Stimulated activated CD8-positive, alpha-beta memory T cell treated with anti-CD3 and anti-CD28 coated beads, Interleukin-15, amount 100 ng/mL, for 4 hours (primary cell): ENCODE measurements at regions not wholly inside any gene's neighbourhood (a gene's known extent, or its start where the extent isn't known, plus 50 kb on each side); places are given as distances from the start of the nearest gene placed in this dataset.
"Not testable (repeated sequence)": the region's sequence is repeated elsewhere in the genome, so short reads cannot be mapped to it uniquely, and the experiment has no call there.

Source experiments
- DNase-seq, 2 donors: peaks; one replicate each; pipeline ENCODE4 v3.0.0-alpha.2; 2020; ENCODE audit warnings: low read depth in 2 of 2

GRCh38 chr21:15203740-15204139, 138.9 kb upstream of the NRIP1 start:
- no peak for DNase-seq

DNA sequence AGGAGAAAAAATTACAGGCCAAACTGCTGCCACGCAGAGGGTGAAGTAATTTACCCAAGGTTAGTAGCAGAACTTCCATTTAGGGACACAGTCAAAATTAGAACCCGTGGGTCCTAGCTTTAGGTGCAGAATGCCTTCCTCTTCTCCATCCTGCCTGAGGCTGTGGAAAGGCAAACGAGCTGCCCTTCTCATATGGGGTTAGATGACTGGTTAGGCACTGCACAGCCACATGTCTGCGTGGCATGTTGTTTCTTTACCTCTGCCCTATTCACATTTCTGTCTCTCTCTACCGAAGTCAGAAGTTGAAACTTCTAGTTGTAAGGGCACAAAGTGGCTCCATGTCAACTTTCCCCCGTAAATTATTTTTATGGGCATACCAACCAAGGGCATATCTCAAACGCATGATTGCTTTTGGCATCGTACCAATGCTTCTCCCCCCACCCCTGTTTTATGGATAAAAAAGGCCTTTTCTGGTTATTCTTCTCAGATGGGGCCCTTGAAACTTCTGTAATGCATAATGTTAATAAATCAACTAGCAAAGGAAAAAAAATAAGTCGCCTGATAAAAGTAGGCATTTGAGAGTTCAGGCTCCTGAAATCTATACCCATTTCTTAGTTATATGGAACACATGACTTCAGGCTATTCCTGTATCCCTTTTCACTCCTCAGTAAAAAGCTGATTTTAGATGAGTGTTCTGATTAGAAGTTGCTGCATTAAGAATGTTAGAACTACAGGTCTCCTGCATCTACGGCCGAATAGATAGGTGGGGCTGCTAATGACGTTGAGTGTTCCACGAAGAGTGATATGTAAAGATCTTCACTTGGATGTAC, 139.6 kb upstream of the NRIP1 start:
- DNase-seq = no peak

DNA sequence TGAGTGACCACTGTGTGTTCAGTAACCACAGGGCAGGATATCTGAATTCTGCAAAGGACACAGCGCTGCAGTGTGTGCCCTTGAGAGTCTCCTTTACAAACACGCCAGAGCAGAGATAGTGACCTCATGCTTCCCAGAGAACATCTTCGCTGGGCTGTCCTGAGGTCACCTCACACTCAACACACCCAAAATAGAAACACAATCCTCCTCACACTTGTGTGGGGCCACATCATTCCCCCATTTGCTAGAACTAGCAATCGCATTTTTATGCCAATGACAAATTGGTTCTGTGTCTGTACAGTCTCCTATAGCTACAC, 140.1 kb upstream of the NRIP1 start:
- DNase-seq = no peak

DNA sequence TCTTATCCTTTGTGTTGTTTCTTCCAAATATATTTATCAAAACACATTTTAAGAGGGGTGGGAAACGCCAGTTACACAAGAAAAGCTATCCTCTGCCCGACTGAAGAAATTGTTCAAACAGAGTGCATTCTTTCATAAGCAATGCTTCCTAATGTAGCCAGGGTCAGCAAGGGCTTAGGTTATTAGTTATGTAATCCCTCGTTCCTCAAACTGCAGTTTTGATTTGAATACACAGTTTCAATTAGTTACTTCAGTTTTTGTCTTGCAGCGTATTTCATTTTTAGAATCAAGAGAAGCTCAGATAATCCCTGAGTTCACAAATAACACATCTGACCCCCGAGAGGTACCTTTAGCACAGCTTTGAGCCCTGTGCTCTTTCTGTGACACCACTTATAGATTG, 141.7 kb upstream of the NRIP1 start:
- DNase-seq = no peak

- DNase-seq = no peak
These were observed 142.4 kb upstream of the NRIP1 start for GRCh38 chr21:15207231-15207630.

DNA sequence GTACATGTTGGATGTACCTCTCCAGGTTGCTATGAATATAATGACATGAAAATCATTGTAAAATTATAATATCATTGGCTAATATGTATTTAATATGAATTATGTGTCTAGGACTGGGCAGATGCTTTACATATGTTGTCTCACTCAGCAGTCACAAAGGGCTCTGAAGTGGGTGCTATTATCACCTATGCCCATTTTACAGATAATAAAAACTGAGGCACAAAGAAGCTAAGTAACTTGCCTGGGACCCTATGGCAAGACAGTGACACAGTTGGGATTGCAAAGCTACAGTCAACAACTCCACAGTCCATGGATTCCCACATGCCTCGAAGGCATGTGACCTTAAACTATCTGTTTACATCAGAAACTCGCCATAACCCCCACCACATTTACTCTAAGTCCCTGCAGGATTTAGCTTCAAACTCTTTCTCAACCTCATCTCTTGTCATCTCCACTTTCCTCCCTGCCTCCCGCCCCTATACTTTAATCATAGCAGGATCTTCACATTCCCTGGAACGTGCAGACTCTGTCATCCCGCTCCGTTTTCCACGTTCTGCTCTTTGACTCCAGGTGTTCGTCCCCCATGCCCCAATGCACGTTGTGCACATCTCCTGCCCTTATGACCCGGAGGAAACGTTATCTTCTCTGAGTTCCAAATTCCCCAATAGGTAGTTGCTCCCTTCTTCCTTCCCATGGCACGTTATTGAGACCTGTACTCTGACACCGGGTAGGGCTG, 143.0 kb upstream of the NRIP1 start:
- DNase-seq = no peak

DNA sequence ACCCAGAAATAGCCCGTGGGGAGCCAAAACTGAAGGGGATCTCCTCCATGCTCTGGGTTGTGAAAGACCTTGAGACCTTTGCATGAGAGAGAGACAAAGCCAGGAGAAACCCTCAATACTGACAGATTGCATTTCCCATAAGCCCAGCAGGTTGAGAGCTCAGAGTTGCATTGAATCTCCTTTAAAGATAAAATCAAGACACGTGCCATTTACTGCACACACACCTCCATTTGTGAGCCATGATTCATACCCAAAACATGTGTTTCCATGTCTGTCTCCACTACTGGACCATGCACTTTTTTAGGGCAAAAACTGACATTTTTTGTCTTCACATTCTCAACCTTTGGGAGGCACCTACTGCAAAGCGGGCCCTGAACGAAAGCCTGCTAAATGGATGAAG, 144.0 kb upstream of the NRIP1 start:
- no peak for DNase-seq

DNA sequence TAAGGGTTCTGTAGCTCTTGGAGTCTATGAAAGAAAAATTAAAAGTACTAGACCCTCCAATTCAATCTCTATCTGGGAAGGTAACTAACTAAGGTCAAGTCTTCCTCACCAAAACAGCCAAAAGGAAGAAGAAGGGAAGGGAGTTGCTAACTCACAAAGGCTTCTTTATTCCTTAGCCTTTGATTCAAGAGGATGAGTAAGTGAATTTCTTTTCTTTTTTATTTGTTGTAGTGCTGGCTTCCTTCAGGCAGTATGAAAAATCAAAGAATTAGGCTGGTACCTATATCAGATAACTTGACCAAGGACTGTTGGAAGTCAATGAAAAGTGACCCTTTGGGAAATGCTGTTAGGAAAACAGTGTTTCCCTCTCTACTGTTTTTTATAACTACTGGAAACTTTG, 144.4 kb upstream of the NRIP1 start:
- no peak for DNase-seq

DNA sequence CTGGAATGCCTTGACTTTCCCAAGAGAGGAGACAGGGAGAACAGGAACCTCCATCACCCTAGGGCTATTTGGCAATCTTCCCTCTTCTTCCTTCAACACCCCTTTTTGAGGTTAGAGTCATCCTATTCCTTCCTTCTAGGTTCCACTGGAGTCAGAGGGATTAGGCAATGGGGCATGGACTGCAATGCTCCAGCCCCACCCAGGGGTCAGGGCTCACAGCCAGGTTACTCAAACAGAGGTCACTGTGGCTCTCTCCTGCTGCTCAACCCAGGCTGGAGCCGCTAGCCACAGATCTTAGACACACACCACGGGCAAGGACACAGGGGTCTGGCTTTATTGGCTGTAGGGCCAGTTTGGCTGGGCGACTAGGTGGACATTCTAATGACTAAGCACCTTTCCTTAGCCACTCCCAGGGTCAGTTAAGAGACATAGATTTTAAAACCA, 145.5 kb upstream of the NRIP1 start:
- no peak for DNase-seq

- no peak for DNase-seq
These were observed 146.8 kb upstream of the NRIP1 start for GRCh38 chr21:15211491-15212133.

- DNase-seq = no peak
These were observed 147.4 kb upstream of the NRIP1 start for GRCh38 chr21:15212206-15212605.

- DNase-seq = not testable (repeated sequence)
These were observed 153.7 kb upstream of the NRIP1 start for GRCh38 chr21:15218476-15218875.

DNA sequence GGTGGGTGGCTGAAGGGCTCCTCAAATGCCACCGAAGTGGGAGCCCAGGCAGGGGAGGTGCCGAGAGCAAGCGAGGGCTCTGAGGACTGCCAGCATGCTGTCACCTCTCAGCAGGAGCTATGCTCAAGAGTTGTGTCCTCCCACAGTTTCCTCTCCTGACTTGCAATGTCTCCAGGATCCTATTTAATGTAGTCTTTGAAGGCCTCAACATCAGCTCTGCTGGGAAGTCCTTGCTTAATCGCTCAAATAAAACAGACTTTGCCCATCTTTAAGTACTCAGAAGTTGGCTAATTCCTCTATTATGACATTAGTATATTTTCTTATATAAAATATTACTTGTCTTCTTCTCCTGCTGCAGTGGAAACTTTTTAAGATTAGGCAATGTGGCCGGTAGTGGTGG, 154.2 kb upstream of the NRIP1 start:
- no peak for DNase-seq

DNA sequence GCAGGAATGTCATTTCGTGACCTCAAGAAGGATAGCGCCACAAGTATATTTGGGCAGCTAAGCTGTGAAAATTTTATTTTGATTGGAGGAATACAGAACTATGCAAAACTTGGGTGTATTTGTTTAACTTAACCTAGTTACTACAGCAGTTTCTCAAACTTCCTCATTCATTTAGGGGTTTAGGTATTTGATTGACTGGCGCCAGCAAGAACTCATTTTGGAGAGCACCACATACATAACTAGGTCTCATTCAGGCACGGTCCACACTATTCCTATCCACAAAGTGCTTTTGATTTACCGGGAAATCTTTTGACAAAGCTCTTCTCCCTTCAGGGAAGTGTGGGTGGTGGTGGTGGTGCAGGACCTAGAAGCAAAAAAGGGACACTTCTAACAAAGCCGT, 155.1 kb upstream of the NRIP1 start:
- DNase-seq = no peak

- DNase-seq = no peak
These were observed 157.1 kb upstream of the NRIP1 start for GRCh38 chr21:15221799-15222386.

GRCh38 chr21:15222707-15223106, 157.9 kb upstream of the NRIP1 start:
- no peak for DNase-seq

DNA sequence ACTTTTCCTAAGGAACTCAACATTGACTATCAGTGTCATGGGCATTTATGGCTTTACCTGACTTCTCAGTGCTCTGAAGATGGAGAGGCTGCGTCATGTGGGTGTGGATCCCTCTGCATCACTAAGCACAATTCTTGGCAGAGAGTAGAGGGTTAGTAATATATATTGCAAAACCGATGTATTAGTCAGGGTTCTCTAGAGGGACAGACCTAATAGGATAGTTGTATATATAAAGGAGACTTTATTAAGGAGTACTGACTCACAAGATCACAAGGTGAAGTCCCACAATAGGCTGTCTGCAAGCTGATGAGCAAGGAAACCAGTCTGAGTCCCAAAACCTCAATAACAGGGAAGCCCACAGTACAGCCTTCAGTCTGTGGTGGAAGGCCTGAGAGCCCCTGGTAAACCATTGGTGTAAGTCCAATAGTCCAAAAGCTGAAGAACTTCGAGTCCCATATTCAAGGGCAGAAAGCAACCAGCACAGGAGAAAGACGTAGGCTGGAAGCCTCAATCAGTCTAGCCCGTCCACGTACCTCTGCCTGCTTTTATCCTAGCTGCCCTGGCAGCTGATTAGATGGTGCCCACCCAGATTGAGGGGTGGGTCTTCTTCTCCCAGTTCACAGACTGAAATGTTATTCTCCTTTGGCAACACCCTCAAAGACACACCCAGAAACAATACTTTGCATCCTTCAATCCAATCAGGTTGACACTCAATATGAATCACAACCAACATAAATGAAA, 159.7 kb upstream of the NRIP1 start:
- no peak for DNase-seq

GRCh38 chr21:15227919-15228318, 163.1 kb upstream of the NRIP1 start:
- DNase-seq = no peak

DNA sequence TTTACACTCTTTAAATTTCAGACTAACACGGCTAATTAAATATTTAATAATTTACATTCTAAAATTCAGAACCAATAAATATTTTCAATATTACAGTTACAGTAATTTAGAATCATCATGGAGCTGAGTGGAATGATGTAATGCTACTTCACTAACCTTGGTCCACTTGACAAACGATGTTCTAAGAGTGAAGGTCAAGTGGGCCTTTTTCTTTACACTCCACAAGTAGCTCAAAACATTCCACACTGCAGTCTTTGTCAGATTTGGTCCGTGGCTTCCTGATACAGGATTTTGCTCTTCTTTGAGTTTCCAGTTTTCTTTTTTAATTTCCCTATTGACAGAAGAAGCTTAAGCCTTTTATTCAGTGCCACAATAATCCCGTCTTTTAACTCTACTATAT, 164.6 kb upstream of the NRIP1 start:
- DNase-seq = no peak

GRCh38 chr21:15233611-15234010, 168.8 kb upstream of the NRIP1 start:
- DNase-seq = no peak

DNA sequence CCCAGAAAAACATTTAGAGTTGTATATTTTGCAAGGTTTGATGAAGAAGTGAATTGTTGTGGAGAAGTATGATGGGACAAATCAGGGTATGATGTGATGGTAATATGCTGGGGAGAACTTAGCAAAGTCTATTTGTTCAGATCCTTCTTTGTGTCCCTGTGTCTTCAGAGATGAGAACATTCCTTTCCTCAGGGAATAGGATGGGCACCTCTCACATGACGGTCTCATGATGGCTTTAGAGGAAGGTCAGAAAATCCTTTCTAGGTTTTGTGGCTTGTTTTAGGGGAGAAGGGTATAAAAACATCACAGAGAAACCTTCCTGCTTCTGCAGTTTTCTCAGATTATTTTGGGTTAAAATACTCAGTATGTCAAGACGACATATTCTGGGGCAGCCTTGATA, 171.3 kb upstream of the NRIP1 start:
- DNase-seq = no peak

DNA sequence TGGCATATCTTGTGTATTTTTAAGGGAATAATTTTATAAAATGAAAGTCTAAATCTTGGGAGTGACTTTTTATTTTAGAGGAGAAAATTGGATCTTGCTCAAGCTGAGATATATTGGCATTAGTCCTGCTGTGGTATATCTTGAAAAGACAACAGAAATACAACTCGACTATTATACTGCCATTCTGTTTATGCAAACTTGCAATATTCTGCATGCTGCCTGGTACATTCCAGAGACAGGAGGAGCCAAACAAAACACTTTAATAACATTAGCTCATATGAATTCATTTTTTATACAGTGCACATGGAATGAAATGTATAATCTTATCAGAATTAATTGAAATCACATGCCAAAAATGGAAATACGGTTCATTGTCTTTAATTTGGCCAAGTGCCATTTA, 176.0 kb upstream of the NRIP1 start:
- no peak for DNase-seq
